Liver (tissue), 3 donors: ENCODE measurements at regions not wholly inside any gene's neighbourhood (a gene's known extent, or its start where the extent isn't known, plus 50 kb on each side); places are given as distances from the start of the nearest gene placed in this dataset.

ENCODE experiments used
- GABPA ChIP-seq, 2 donors: IDR thresholded peaks in 1 of 2; conservative IDR thresholded peaks in 1 of 2; 2 replicates each; pipeline ENCODE4 v1.6.1; 2016; ENCODE audit warnings: antibody characterized with exemption in 2 of 2, mild to moderate bottlenecking in 1 of 2, moderate library complexity in 1 of 2
- YY1 ChIP-seq: IDR thresholded peaks from 2 replicates; pipeline ENCODE4 v1.6.1; 2016; ENCODE audit warnings: antibody characterized with exemption, mild to moderate bottlenecking
- TF ChIP-seq, protein P1 (sequence below): fragments of 150-350 bp; IDR thresholded peaks from 2 replicates; pipeline ENCODE4 v1.5.1; 2017; ENCODE audit warnings: improper control_type of control experiment, low read depth, low read length; ENCODE audit not compliant: missing input control
- donor health status: healthy.
- donor health status: healthy.

DNA sequence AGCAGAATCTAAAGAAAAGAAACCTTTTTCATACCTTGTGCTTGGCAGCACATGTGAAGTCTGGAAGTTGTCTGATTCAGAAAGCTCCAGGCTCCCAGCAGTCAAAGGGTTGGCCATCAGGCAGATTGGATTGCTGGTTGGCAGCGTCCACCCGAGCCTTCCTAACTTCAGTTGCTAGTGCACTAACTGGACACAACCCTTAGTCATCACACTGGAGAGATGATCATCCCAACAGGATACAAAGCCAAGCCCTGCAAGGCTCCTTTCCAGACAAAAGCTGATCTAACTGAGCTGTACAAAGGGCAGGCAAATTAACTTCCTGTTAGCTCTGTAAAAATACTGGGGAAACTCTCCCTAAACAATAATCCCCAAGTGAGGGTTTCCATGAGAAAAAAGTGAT, 185.6 kb downstream of the SNX18 start:
- TF ChIP-seq YY1, result no peak
- TF ChIP-seq, protein P1, sequence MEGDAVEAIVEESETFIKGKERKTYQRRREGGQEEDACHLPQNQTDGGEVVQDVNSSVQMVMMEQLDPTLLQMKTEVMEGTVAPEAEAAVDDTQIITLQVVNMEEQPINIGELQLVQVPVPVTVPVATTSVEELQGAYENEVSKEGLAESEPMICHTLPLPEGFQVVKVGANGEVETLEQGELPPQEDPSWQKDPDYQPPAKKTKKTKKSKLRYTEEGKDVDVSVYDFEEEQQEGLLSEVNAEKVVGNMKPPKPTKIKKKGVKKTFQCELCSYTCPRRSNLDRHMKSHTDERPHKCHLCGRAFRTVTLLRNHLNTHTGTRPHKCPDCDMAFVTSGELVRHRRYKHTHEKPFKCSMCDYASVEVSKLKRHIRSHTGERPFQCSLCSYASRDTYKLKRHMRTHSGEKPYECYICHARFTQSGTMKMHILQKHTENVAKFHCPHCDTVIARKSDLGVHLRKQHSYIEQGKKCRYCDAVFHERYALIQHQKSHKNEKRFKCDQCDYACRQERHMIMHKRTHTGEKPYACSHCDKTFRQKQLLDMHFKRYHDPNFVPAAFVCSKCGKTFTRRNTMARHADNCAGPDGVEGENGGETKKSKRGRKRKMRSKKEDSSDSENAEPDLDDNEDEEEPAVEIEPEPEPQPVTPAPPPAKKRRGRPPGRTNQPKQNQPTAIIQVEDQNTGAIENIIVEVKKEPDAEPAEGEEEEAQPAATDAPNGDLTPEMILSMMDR, result no peak
- TF ChIP-seq GABPA (IDR thresholded peaks at IDR 0.05 in 1 of 2, conservative IDR thresholded peaks at IDR 0.05 in 1 of 2), result no peak
